Peyer's patch (tissue), 4 donors: ENCODE measurements at regions not wholly inside any gene's neighbourhood (a gene's known extent, or its start where the extent isn't known, plus 50 kb on each side); places are given as distances from the start of the nearest gene placed in this dataset.

Source experiments
- DNase-seq, 3 donors: peaks; one replicate each; pipeline ENCODE4 v3.0.0-alpha.2; 2017 to 2019
- H3K27ac ChIP-seq, 4 donors: fragments of 200-600 bp; sonication (generic); one replicate each; pipeline ENCODE4 v1.5.1; 2016 to 2019
- H3K27me3 ChIP-seq, 2 donors: fragments of 200-600 bp; sonication (generic); one replicate each; pipeline ENCODE4 v1.5.1; 2019
- H3K36me3 ChIP-seq, 3 donors: fragments of 200-600 bp; sonication (generic); one replicate each; pipeline ENCODE4 v1.5.1; 2016 to 2019
- H3K4me1 ChIP-seq, 4 donors: fragments of 200-600 bp; sonication (generic); one replicate each; pipeline ENCODE4 v1.5.1; 2016 to 2019
- H3K4me3 ChIP-seq, 4 donors: fragments of 200-600 bp; sonication (generic); 1 replicate in 3 of 4; 2 replicates in 1 of 4; pipeline ENCODE4 v1.5.1; 2016 to 2019; ENCODE audit warnings: mild to moderate bottlenecking in 1 of 4
- H3K9me3 ChIP-seq, 4 donors: fragments of 200-600 bp; sonication (generic); one replicate each; pipeline ENCODE4 v1.5.1; 2016 to 2019; ENCODE audit warnings: mild to moderate bottlenecking in 1 of 4
- CTCF ChIP-seq, 6 experiments: fragments of 450-650 bp in 4 of 6; fragments of 200-600 bp in 2 of 6; sonication (generic) in 1 of 6; IDR thresholded peaks; one replicate each; pipeline ENCODE4 v1.5.1; 2017 to 2019; ENCODE audit warnings: antibody characterized with exemption in 6 of 6, mild to moderate bottlenecking in 3 of 6, moderate library complexity in 1 of 6
- POLR2A ChIP-seq, 2 donors: fragments of 450-650 bp; IDR thresholded peaks; one replicate each; pipeline ENCODE4 v1.5.1; 2017; ENCODE audit warnings: antibody characterized with exemption in 2 of 2, mild to moderate bottlenecking in 2 of 2, moderate library complexity in 2 of 2

- H3K27me3 ChIP-seq, result no peaks in the 10 kb centered on the region
- H3K9me3 ChIP-seq, result no peaks in the 10 kb centered on the region
- no peaks in the 10 kb centered on the region for H3K4me1 ChIP-seq
- no peak for DNase-seq
- TF ChIP-seq CTCF (IDR thresholded peaks at IDR 0.05), result no peak
- no peak for TF ChIP-seq POLR2A (IDR thresholded peaks at IDR 0.05)
- H3K27ac ChIP-seq, result no peak overlapping the region
- H3K4me3 ChIP-seq, result no peak overlapping the region
- no peaks in the 10 kb centered on the region for H3K36me3 ChIP-seq
These were observed 181.9 kb upstream of the CXCL12 start for GRCh38 chr10:44566786-44567185.

GRCh38 chr10:44567471-44567870, 182.6 kb upstream of the CXCL12 start:
- Histone ChIP-seq H3K36me3 (no peaks in the 10 kb centered on the region), H3K9me3 (no peaks in the 10 kb centered on the region), H3K27me3 (no peaks in the 10 kb centered on the region), H3K4me3 (no peak overlapping the region), H3K4me1 (no peaks in the 10 kb centered on the region), H3K27ac (no peak overlapping the region)
- no peak for DNase-seq
- no peak for TF ChIP-seq POLR2A (IDR thresholded peaks at IDR 0.05)
- no peak for TF ChIP-seq CTCF (IDR thresholded peaks at IDR 0.05)

- Histone ChIP-seq H3K4me1 (no peaks in the 10 kb centered on the region), H3K4me3 (no peak overlapping the region), H3K36me3 (no peaks in the 10 kb centered on the region), H3K27ac (no peak overlapping the region), H3K27me3 (no peaks in the 10 kb centered on the region), H3K9me3 (no peaks in the 10 kb centered on the region)
- no peak for TF ChIP-seq CTCF (IDR thresholded peaks at IDR 0.05)
- TF ChIP-seq POLR2A (IDR thresholded peaks at IDR 0.05), result no peak
- DNase-seq, result no peak
These were observed 184.5 kb upstream of the CXCL12 start for GRCh38 chr10:44569193-44570091.

- Histone ChIP-seq H3K9me3 (no peaks in the 10 kb centered on the region), H3K4me3 (no peak overlapping the region), H3K27ac (no peak overlapping the region), H3K36me3 (no peaks in the 10 kb centered on the region), H3K27me3 (no peaks in the 10 kb centered on the region), H3K4me1 (no peaks in the 10 kb centered on the region)
- DNase-seq, result no peak
- no peak for TF ChIP-seq CTCF (IDR thresholded peaks at IDR 0.05)
- no peak for TF ChIP-seq POLR2A (IDR thresholded peaks at IDR 0.05)
These were observed 186.8 kb upstream of the CXCL12 start for GRCh38 chr10:44571701-44572100.

- Histone ChIP-seq H3K36me3 (no peaks in the 10 kb centered on the region), H3K27ac (no peak overlapping the region), H3K4me3 (no peak overlapping the region), H3K4me1 (no peaks in the 10 kb centered on the region), H3K9me3 (no peaks in the 10 kb centered on the region), H3K27me3 (no peaks in the 10 kb centered on the region)
- TF ChIP-seq POLR2A (IDR thresholded peaks at IDR 0.05), result no peak
- TF ChIP-seq CTCF (IDR thresholded peaks at IDR 0.05), result no peak
- no peak for DNase-seq
These were observed 187.2 kb upstream of the CXCL12 start for GRCh38 chr10:44572146-44572545.
